NCI-H2196 (cell line): ENCODE measurements at regions not wholly inside any gene's neighbourhood (a gene's known extent, or its start where the extent isn't known, plus 50 kb on each side); places are given as distances from the start of the nearest gene placed in this dataset.

Experiments
- DNase-seq: peaks from one replicate; lab custom pipeline; 2025; ENCODE audit not compliant: unreplicated experiment; lab: John Stamatoyannopoulos, UW

DNA sequence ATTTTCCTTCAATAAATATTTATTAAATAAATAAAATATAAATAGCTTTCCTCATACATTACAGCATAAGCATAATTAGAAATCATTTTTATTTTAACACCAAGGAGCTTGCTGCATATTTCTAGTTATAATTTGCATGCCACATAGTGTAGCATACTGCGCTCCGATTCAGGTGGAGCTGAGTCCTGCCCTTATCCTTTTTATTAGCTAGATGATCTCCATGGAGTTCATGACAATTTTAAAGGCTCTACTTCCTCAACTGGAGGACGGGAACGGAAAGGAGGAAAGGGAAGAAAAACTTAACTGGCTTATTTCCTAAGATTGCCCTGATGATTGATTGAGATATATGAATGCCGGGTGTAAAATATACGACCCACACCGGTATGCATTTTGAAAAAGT is 385.2 kb downstream of the PLK2 start:
- DNase-seq, result no peak

DNA sequence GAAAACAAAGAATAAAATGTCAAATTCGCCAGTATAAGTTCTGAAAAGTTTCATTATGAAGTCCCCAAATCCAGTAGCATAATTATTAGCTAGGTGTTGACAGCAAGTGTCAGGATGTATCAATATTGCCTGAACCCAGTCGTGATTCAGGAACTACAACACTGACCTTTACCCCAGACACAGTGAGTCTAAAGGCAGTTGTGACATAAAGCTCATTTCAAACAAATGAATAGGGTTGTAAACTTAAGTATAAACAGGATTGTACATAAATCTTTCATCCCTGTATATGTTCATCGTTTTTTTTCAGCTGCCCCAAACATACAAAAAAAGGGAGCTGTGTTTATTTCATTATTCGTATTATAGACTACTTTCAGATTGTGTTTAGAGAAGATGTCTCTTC is 385.7 kb downstream of the PLK2 start:
- DNase-seq, result no peak

DNA sequence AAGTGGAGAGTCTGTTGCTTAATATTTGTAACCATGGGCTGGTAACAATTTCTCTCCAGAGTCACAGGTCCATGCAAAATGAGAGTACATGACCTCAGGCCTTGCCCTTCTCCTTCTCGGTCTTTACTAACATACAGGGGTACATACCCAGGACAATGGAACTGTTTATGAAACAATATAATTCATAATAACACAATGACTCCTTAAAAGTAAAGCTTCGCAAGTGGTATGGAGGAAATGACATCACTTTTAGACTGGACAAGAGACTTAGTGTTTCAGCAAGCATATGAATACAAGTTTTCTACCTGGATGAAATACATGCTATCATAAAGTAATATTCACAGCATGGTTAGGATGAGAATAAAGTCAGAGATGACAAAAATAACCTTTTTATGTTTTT is 386.6 kb downstream of the PLK2 start:
- no peak for DNase-seq

DNA sequence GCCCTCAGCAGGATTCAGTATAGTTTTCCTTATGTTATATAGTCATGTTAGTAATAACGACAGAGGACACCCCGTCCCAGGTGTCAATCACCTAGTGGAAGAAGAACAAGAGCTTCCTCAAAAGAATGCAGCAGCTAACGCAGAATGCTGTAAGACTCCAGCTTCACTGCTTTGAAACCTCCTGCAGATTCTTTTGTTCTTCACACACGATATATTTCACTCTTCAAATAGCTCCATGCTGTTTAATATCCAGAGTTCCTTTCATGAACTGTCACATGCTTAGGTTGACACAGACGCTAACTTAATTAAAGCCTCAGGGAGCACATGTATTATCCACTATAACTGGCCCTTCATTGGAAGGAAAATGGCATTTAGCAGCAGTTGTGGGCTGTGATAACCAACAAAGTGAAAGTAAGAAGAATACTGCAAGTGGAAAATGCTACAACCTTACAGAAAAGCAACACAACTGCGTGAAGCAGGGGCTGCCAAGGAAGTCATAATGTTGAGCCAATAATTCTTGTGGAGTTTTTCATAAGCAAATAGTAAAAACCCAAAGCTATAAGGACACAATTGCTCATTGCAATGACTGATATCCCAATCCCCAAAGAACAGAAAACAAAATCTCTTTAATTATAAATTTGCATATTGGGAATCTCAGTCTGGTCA is 387.5 kb downstream of the PLK2 start:
- DNase-seq, result no peak

DNA sequence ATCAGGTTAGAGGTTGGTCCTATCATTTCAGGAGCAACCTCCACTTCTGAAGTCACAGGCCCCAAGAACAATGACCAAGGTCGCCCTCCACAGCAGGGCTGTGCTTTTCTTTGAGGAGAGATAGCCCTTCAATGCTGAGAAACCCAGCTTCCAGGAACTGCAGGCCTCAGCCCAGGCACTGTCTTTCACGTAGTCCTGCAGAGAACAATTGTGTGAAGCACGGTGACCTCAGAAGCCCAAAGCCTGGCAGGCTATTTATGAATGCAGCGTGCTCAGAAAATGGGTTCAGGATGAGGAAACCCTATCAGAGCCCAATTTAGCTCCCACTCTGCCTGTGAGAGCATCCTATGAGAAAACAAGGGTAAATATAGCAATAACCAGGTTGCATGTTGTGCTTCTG is 388.3 kb downstream of the PLK2 start:
- no peak for DNase-seq

DNA sequence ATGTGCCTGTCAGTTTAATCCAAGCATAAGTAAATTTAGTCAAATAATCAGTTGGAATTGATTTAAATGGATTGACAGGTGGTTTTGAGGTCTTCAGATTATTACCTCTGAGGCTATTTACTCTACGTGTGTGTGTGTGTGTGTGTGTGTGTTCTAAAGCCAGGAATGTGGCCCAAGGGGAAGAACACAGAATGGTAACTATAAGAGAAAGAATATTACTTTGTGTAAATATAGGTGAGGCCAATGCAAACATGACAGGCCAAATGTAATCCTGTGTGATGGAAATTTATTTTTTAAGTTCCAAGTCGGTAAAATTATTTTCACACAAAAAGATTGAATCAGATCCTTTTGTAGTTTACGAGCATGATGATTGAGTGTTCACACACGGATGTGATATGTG is 390.0 kb downstream of the PLK2 start:
- no peak for DNase-seq

DNA sequence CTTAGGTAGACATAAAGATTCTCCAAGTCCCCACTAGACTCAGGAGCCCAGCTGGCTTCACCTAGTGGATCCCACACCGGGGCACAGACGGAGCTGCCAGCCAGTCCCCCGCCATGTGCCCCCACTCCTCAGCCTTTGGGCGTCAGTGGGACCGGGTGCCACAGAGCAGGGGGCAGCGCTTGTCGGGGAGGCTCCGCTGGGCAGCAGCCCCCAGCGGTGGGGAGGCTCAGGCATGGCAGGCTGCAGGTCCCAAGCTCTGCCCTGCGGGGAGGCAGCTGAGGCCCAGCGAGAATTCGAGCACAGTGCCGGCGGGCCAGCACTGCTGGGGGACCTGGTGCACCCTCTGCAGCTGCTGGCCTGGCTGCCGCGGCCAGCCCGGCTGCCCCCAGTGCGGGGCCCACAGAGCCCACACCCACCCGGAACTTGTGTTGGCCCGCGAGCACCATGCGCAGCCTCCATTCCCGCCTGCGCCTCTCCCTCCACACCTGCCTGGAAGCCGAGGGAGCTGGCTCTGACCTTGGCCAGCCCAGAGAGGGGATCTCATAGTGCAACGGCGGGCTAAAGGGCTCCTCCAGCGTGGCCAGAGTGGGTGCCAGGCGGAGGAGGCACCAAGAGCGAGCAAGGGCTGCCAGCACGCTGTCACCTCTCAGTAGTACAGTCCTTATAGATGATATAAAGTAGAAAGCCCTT is 390.7 kb downstream of the PLK2 start:
- no peak for DNase-seq

DNA sequence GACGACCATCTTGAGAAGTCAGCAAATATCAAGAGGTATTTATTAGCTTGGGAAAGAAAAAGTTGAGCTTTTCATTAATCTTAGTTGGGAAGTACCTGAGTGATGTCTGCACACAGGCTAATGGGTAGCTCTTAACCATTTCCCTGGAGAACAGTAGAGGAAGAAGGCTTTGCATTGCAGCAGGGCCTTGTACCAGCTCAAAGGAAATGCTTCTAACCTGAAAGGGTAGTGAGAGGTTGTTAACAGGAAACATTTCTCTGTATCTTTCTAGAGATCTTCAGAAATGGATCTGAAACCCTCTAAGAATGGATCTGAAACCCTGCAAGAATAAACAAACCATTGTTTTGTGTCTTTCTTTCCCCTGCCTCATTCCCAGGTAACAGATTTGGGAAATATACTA is 393.3 kb downstream of the PLK2 start:
- DNase-seq, result no peak

DNA sequence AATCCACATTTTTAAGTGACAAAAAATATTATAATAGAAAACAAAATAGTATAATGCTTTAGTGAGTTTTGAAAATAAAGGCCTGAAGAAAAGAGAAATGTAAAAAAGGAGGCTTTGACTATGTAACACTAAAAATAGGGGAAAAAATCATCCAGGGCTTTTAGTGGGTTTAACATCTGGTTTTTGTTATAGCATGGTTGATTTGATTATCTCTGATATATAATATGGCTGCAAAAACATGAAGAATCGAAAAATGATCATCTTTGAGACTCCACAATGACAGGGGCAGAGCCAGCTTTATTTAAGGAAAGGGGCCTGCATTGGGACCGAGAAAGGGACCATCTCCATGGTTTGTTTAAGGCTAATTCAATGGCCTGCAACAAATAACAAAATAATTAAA is 393.8 kb downstream of the PLK2 start:
- DNase-seq, result no peak

DNA sequence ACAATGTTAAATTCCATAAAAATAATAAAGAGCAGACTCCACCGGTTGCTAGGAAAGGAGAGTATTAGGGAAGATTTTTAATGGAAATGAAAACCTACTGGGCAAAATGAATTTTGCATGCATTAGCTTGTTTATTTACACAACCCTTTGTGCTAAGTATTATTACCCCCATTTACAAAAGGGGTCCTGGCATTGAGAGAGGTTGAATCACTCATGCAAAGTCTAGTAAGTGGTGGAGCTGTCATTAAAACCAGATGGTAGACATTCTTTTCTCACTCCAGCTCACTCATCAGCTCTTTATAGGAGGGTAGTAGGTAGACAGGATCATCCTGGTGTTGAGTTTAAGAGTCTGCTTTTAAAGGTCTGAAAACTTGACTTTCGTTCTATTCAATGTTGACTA is 395.1 kb downstream of the PLK2 start:
- DNase-seq, result no peak

DNA sequence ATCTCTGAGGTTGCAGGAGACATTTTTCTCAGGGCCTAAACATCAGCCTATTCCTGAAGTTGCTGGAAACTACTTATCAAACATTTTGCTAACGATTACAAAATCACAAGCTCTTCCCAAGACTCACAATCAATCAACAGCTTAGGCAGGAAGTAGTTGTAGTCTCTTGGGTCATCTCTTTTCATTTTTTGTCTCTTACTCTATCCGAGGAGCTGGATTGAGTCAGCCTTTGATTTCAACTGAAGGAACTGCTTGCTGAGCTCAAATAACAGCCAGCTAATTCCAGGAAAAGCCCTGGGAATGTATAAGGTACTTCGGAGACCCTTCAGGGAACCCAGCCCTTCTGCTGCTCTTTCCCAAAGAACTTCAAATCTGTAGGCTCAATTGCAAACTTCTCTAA is 398.9 kb downstream of the PLK2 start:
- DNase-seq, result no peak

DNA sequence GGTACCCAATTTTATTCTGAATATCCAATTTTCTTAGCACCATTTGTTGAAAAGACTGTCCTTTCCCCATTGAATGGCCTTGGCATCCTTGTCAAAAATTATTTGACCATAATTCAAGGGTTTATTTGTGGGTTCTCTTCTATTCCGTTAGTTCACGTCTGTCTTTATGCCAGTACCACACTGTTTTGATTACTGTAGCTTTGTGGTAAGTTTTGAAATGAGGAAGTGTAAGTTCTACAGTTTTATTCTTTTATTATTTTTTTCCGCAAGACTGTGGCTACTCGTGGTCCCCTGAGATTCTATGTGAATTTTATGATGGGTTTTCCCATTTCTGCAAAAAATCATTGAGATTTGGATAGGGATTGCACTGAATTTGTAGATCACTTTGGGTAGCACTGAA is 402.6 kb downstream of the PLK2 start:
- DNase-seq, result no peak

DNA sequence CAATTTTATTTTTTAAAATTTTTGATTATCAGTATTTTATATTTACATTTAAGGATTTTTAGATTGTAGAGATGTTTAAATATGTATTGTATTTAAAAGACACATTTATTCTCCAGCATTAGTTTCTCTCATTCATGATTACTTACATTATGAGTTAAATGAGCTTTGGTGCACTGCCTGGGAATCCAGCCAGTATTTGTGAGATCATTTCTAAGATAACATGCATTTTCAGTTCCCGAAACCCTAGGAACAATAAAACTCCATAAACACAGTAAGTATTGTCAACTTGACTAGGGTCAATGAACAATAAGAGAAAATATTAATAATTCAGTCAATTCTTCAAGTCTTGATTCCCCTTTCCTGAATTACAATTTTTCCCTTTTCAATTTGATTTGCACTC is 403.3 kb downstream of the PLK2 start:
- DNase-seq, result no peak

DNA sequence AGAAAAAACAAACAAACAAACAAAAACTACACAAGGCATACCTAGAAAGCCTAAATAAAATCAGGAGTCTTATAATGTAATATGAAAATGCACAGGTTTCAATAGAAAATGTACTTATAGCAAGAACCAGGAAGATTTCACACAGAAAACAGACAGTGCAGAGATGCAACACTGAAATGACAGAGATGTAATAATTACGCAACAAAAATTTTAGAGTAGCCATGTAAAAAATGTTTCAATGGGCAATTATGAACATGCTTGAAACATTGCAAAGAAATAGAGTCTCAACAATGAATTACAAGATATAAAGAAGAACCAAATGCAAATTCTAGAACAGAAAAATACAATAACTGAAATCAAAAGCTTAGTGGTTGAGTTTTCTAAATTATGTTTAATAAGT is 405.9 kb downstream of the PLK2 start:
- DNase-seq, result no peak

DNA sequence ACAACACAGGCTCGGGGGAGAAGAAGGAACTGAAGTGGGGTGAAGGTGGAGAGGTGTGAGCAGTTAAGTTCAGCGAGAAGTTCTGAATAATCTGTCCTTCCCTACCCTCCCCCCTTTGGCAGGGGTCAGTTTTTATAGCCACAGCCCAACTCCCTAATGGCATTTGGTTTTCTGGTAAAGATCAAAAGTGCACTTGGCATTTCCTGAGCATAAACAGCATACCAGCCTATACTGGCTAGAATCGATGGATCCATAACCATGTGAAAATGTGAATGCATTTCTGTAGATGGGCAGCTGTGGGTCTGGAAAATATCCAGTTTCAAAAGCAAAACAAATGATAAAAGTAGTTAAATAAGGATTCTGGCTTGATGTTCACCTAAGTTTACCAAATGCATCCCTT is 410.9 kb downstream of the PLK2 start:
- no peak for DNase-seq

DNA sequence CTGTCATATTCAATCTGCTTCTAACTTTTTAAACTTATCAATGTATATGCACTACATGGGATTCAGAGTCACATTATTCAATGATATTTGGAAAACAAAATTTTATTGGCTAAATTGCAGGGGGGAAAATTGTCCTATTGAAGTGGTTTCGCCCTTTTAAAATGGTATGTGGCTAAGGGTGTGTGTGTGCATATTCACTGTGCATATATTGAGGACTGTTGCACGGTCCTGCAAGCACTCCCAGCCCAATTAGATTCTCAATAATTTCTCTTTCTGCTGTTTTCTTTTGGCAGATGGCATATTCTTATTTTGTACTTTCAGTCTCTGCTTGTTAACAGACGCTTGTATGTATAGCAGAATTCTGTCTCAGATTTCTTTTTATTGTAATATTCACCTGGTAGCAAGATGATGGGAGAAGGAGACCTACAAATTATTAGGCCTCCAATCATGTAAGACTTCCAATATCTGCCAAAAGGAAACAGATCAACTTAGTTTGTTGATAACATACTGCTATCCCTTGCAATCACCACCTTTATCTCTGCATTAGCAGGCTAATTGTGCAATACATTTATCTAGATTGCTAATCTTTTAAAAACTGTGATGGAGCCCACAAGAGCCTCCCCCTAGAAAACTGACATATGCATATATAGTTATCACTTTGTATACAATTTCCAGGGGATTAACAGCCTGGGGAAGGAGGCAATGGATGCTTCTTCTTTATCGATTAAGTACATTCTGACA is 411.5 kb downstream of the PLK2 start:
- no peak for DNase-seq

DNA sequence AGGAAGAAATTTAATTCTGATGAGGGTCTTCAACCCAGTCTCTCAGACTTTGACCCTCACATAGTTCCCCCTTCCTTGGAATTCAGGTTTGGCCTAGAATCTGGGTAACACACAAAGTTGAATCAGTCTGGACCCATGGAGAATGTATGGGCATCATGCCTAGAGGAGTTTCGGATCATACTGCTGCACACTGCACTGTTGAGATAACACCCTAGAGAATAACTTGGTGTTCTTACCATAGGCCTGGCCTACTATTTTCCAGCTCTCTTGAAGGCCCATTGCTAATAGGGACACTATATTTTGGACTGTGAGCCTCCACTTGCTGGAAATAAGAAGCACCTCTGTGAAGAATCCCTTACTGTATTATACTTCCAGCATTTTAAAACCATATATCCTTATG is 413.5 kb downstream of the PLK2 start:
- DNase-seq, result no peak

DNA sequence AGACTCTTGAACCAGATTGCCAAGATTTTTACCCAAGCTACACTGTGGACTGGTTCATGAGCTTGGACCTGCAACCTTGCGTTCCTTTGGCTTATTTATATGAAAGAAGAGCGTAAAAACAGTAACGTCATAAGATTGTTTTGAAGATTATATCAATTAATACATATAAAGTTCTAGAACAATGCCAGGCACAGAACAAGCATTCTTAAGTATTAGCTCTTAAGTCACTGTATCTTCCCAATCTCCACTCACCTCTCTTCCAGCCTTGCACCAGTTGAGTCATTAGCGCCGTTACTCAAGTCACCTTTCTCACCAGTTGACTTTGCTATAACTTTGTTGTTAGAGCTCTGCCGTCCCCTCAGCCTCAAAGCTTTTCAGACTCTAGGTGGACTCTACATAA is 415.7 kb downstream of the PLK2 start:
- DNase-seq, result no peak

DNA sequence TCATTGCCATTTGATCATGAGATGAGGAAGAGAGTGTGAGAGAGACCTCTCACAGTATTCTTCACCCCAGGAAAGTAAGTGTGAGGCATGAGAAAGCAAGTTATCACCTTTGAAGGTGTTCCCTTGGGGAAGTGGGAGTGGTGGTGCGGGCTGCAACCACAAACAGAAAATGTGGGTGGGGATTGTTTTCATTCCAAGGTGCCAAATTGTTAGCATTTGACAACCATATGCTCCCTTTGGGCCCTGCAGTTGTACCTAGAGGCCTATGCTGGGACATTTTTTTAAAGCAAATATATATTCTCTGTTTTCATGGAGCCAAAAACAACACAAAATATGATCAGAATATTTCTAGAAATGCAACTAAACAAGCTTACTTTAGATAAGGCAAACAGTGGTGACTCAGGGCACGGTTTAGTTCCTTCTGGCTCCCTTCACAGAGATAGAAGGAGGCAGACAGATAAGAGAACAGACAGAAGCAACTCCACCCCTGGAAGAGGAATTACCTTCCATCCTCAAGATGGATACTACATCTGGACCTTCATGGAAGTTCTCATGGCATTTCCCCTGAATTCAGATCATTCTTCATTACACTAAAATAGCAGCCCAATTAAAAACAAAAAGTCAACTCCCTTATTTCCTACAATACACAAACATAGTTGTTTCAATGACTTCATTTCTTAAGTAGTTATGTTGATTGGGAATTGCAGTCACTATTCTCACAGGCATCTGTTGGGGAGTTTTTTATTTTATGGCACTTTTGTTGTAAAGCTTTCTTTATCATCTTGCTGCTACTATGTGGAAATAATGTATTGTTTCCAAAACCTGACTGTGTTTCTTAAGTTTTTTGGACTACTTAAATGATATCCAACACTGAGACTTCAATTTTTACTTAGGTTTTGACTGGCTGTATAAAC is 416.6 kb downstream of the PLK2 start:
- no peak for DNase-seq

DNA sequence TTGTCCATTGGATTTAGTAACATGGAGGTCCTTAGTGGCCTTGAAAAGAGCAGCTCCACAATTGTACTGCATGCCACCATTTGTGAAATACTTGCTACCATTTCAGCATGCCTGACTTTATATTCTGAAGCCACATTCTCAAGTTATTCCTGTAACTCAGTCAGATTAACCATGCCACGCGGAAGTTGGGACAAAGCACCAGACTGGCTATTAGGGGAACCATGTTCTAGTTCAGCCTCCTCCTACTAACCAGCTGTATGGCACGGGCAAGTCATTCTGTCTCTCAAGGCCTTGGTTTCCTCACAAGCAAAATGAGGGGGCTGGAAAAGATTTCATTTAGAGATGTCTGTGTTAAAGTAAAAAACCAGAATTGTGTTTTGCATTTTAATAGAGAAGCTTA is 418.0 kb downstream of the PLK2 start:
- no peak for DNase-seq

DNA sequence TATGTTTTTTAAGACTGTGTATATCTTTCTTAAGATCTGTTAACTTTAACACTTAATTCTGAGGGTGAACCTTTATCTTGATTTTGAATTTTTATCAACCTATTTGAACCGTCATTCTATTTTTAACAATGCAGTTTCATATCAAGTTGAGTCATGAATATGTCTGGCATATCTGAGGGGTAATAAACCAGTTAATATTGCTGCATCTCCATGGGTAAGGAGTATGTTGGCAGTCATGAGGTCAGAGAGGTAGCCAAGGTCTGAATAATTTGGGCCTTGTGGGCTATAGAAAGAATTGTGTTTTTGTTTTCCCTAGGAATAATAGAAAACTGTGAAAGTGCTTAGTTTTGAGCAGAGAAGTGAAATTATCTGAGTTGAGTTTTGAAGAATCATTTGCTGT is 419.0 kb downstream of the PLK2 start:
- no peak for DNase-seq
